ENCODE measurements at regions not wholly inside any gene's neighbourhood (a gene's known extent, or its start where the extent isn't known, plus 50 kb on each side); places are given as distances from the start of the nearest gene placed in this dataset.

GRCh38 chr16:72285324-72285723, 113.4 kb upstream of the PMFBP1 start:
- TF ChIP-seq, protein P1, sequence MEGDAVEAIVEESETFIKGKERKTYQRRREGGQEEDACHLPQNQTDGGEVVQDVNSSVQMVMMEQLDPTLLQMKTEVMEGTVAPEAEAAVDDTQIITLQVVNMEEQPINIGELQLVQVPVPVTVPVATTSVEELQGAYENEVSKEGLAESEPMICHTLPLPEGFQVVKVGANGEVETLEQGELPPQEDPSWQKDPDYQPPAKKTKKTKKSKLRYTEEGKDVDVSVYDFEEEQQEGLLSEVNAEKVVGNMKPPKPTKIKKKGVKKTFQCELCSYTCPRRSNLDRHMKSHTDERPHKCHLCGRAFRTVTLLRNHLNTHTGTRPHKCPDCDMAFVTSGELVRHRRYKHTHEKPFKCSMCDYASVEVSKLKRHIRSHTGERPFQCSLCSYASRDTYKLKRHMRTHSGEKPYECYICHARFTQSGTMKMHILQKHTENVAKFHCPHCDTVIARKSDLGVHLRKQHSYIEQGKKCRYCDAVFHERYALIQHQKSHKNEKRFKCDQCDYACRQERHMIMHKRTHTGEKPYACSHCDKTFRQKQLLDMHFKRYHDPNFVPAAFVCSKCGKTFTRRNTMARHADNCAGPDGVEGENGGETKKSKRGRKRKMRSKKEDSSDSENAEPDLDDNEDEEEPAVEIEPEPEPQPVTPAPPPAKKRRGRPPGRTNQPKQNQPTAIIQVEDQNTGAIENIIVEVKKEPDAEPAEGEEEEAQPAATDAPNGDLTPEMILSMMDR (IDR thresholded peaks at IDR 0.05; ENCODE audit: insufficient read depth, low read length): no peak
- TF ChIP-seq REST (IDR thresholded peaks at IDR 0.05; ENCODE audit: insufficient replicate concordance, low read depth): no peak

Data from HL-60 (cell line).